ENCODE measurements at regions not wholly inside any gene's neighbourhood (a gene's known extent, or its start where the extent isn't known, plus 50 kb on each side); places are given as distances from the start of the nearest gene placed in this dataset.

GRCh38 chr5:128770907-128771306 is 194.4 kb upstream of the SLC27A6 start:
- no peak overlapping the region for H3K27ac ChIP-seq (ENCODE audit: extremely low read length, insufficient read depth, low read length)
- BruUV-seq (replicated peaks) = no TSS peak
- H3K27me3 ChIP-seq (ENCODE audit: control insufficient read depth in 1 of 2, insufficient read depth in 2 of 2, low read length in 2 of 2) = no peaks in the 10 kb centered on the region
- H3K4me2 ChIP-seq (ENCODE audit: low read depth, low read length) = no peak overlapping the region
- ATAC-seq (no peak), DNase-seq (ENCODE audit: low spot score) (no peak), FAIRE-seq (no peak)
- H3K9ac ChIP-seq (ENCODE audit: insufficient read depth, low read depth, low read length) = no peak overlapping the region
- POLR2A ChIA-PET = no interaction called here
- no peaks in the 10 kb centered on the region for H3K79me2 ChIP-seq (ENCODE audit: insufficient read depth, low read length)
- H3K36me3 ChIP-seq (replicated peaks in 1 of 2; ENCODE audit: control insufficient read depth in 1 of 2, insufficient read depth in 2 of 2, low read length in 2 of 2) = no peaks in the 10 kb centered on the region
- in situ Hi-C loops (cut with HindIII; ENCODE audit: extremely low pct_ligation_motif_present, low pct_unique_long_range_greater_than_20kb) (no loop called here), intact Hi-C loops (cut with micrococcal nuclease; ENCODE audit: unreplicated experiment) (no loop called here)
- WGBS (ENCODE audit: low lambda C conversion rate) = 4% methylated on average over 2 of the region's 2 CpGs
- no peaks in the 10 kb centered on the region for H3K4me1 ChIP-seq (ENCODE audit: insufficient read depth, low read length)
- H3K9me3 ChIP-seq (ENCODE audit: low read length) = no peaks in the 10 kb centered on the region
- H3K4me3 ChIP-seq (replicated peaks in 1 of 3; ENCODE audit: insufficient read depth in 1 of 3, low read depth in 2 of 3, low read length in 3 of 3) = no peak overlapping the region
- H4K20me1 ChIP-seq (ENCODE audit: insufficient read depth, low read length) = no peaks in the 10 kb centered on the region
- CTCF ChIA-PET (ENCODE audit: low intra/inter-chr PET ratio, low total read pairs) = no interaction called here
- H2AFZ ChIP-seq (ENCODE audit: low read length) = no peak overlapping the region
- TF ChIP-seq KDM3A (CRISPR knock-in tag; IDR thresholded peaks at IDR 0.05; ENCODE audit: low read depth) = no peak
- TF ChIP-seq LBX2 (CRISPR knock-in tag; IDR thresholded peaks at IDR 0.05; ENCODE audit: borderline replicate concordance) = no peak
- no peak for TF ChIP-seq ZKSCAN1 (IDR thresholded peaks at IDR 0.05; ENCODE audit: low read length)
- no peak for TF ChIP-seq ZNF576 (CRISPR knock-in tag; IDR thresholded peaks at IDR 0.05)
- no peak for TF ChIP-seq HNRNPL (IDR thresholded peaks at IDR 0.05; ENCODE audit: low read depth, low read length)
- TF ChIP-seq ZUFSP (CRISPR knock-in tag; IDR thresholded peaks at IDR 0.05; ENCODE audit: borderline replicate concordance) = no peak
- TF ChIP-seq TRAFD1 (CRISPR knock-in tag; IDR thresholded peaks at IDR 0.05; ENCODE audit: borderline replicate concordance) = no peak
- no peak for TF ChIP-seq TIGD3 (CRISPR knock-in tag; IDR thresholded peaks at IDR 0.05; ENCODE audit: borderline replicate concordance)
- TF ChIP-seq HNRNPK (IDR thresholded peaks at IDR 0.05; ENCODE audit: low read depth, low read length, poor library complexity, severe bottlenecking) = no peak
- no peak for TF ChIP-seq NFKB2 (CRISPR knock-in tag; IDR thresholded peaks at IDR 0.05; ENCODE audit: borderline replicate concordance)
- no peak for TF ChIP-seq RBM39 (IDR thresholded peaks at IDR 0.05; ENCODE audit: low read depth, low read length, poor library complexity, severe bottlenecking)
- TF ChIP-seq U2AF1 (optimal IDR thresholded peaks at IDR 0.05; ENCODE audit: low read depth, low read length) = no peak
- TF ChIP-seq ZEB1 (IDR thresholded peaks at IDR 0.05; ENCODE audit: insufficient replicate concordance, low read depth) = no peak
- TF ChIP-seq TRIM24 (CRISPR knock-in tag; IDR thresholded peaks at IDR 0.05) = no peak
- TF ChIP-seq ZNF816 (CRISPR knock-in tag; IDR thresholded peaks at IDR 0.05; ENCODE audit: borderline replicate concordance) = no peak
- TF ChIP-seq GMEB2 (CRISPR knock-in tag; IDR thresholded peaks at IDR 0.05; ENCODE audit: low read depth) = no peak

All from HepG2 (cell line).